Gastroesophageal sphincter (tissue), 4 donors: ENCODE measurements at regions not wholly inside any gene's neighbourhood (a gene's known extent, or its start where the extent isn't known, plus 50 kb on each side); places are given as distances from the start of the nearest gene placed in this dataset.

Experiments
- ATAC-seq: fragments of 150-250 bp; one replicate; pipeline ENCODE4 v1.9.1; 2016; ENCODE audit warnings: mild to moderate bottlenecking, moderate library complexity
- H3K27ac ChIP-seq, 4 donors: fragments of 200-600 bp; sonication (generic) in 3 of 4; 1 replicate in 3 of 4; 2 replicates in 1 of 4; pipeline ENCODE4 v1.5.1; 2016 to 2019
- H3K27me3 ChIP-seq: fragments of 200-600 bp; sonication (generic); one replicate; pipeline ENCODE4 v1.5.1; 2019
- H3K36me3 ChIP-seq, 2 donors: fragments of 200-600 bp; sonication (generic); one replicate each; pipeline ENCODE4 v1.5.1; 2019; ENCODE audit warnings: control low read depth in 1 of 2
- H3K4me1 ChIP-seq, 3 donors: fragments of 200-600 bp; sonication (generic); 1 replicate in 2 of 3; 2 replicates in 1 of 3; pipeline ENCODE4 v1.5.1; 2016 to 2019; ENCODE audit warnings: control low read depth in 2 of 3
- H3K4me3 ChIP-seq, 2 donors: fragments of 200-600 bp; sonication (generic); one replicate each; pipeline ENCODE4 v1.5.1; 2019; ENCODE audit warnings: mild to moderate bottlenecking in 1 of 2, moderate library complexity in 1 of 2
- H3K9me3 ChIP-seq, 3 donors: fragments of 200-600 bp; sonication (generic); one replicate each; pipeline ENCODE4 v1.5.1; 2017 to 2019; ENCODE audit warnings: control low read depth in 2 of 3
- EP300 ChIP-seq: sonication (generic); formaldehyde crosslinking; IDR thresholded peaks from one replicate; pipeline ENCODE4 v1.6.1; 2017; ENCODE audit warnings: antibody characterized with exemption, mild to moderate bottlenecking
- POLR2A ChIP-seq, 2 donors: fragments of 450-650 bp; IDR thresholded peaks; one replicate each; pipeline ENCODE4 v1.6.1; 2017; ENCODE audit warnings: antibody characterized with exemption in 2 of 2, mild to moderate bottlenecking in 2 of 2, moderate library complexity in 1 of 2
- POLR2AphosphoS5 ChIP-seq: sonication (generic); formaldehyde crosslinking; IDR thresholded peaks from one replicate; pipeline ENCODE4 v1.6.1; 2017; ENCODE audit warnings: antibody characterized with exemption
- WGBS, 2 donors: methylation state at CpG; one replicate each; pipeline ENCODE4 v1.1.5; 2018; ENCODE audit warnings: low coverage in 1 of 2; 5-methylcytosine and 5-hydroxymethylcytosine counted together
- TF ChIP-seq, protein P1 (sequence below), 4 experiments: fragments of 200-600 bp in 2 of 4; fragments of 450-650 bp in 2 of 4; sonication (generic) in 1 of 4; IDR thresholded peaks; one replicate each; pipeline ENCODE4 v1.5.1; 2017 to 2019; ENCODE audit warnings: antibody characterized with exemption in 4 of 4, mild to moderate bottlenecking in 2 of 4, moderate library complexity in 2 of 4

DNA sequence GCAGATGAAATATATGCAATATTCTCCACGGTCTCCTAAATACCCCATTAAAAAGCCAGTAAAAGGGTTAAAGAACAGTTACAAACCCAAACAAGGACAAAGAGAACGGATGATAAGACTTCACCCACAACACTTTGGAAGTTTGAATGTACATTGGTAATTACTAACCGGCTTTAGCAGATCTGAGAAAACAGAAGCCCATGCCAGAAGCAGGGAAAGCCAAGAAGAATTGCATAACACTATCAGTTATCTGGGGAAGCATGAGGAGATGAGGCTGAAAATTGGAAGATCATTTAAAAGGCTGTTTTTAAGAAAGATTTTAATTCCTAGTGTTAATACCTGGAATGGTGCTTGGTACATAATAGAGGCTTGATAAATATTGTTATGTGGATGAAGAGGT is 55.6 kb upstream of the MYBPC1 start:
- H3K4me1 ChIP-seq: no peaks in the 10 kb centered on the region
- WGBS, 2 donors: 58 to 68% methylated on average over 3 of the region's 3 CpGs
- H3K27ac ChIP-seq: no peak overlapping the region
- H3K9me3 ChIP-seq: no peaks in the 10 kb centered on the region
- TF ChIP-seq EP300 (no peak), POLR2A (IDR thresholded peaks at IDR 0.05) (no peak), POLR2AphosphoS5 (no peak)
- TF ChIP-seq, protein P1, sequence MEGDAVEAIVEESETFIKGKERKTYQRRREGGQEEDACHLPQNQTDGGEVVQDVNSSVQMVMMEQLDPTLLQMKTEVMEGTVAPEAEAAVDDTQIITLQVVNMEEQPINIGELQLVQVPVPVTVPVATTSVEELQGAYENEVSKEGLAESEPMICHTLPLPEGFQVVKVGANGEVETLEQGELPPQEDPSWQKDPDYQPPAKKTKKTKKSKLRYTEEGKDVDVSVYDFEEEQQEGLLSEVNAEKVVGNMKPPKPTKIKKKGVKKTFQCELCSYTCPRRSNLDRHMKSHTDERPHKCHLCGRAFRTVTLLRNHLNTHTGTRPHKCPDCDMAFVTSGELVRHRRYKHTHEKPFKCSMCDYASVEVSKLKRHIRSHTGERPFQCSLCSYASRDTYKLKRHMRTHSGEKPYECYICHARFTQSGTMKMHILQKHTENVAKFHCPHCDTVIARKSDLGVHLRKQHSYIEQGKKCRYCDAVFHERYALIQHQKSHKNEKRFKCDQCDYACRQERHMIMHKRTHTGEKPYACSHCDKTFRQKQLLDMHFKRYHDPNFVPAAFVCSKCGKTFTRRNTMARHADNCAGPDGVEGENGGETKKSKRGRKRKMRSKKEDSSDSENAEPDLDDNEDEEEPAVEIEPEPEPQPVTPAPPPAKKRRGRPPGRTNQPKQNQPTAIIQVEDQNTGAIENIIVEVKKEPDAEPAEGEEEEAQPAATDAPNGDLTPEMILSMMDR (IDR thresholded peaks at IDR 0.05): no peak
- no peaks in the 10 kb centered on the region for H3K36me3 ChIP-seq
- ATAC-seq: peak; percentile 57
- H3K4me3 ChIP-seq: no peak overlapping the region
- no peaks in the 10 kb centered on the region for H3K27me3 ChIP-seq
